ENCODE measurements at regions not wholly inside any gene's neighbourhood (a gene's known extent, or its start where the extent isn't known, plus 50 kb on each side); places are given as distances from the start of the nearest gene placed in this dataset.

DNA sequence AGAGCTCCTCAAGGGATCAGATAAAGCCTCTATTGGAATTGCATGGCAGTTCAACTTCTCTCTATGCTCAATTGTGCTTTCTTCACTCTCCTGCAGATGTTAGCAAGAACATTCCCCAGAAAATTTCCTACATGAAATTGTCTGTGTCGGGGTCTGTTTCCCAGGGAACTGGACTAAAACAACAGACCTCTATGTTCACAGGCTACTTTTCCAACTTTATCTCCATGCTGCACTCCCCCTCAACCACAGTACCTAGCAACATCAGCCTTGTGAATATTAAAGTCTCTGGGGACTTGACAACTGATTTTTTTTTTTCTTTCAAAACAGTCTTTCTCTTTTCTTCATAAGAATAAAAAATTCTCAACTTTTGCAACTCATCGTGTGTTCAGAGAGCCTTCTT, 1470.8 kb upstream of the ADGRL3 start:
- TF ChIP-seq, protein P1, sequence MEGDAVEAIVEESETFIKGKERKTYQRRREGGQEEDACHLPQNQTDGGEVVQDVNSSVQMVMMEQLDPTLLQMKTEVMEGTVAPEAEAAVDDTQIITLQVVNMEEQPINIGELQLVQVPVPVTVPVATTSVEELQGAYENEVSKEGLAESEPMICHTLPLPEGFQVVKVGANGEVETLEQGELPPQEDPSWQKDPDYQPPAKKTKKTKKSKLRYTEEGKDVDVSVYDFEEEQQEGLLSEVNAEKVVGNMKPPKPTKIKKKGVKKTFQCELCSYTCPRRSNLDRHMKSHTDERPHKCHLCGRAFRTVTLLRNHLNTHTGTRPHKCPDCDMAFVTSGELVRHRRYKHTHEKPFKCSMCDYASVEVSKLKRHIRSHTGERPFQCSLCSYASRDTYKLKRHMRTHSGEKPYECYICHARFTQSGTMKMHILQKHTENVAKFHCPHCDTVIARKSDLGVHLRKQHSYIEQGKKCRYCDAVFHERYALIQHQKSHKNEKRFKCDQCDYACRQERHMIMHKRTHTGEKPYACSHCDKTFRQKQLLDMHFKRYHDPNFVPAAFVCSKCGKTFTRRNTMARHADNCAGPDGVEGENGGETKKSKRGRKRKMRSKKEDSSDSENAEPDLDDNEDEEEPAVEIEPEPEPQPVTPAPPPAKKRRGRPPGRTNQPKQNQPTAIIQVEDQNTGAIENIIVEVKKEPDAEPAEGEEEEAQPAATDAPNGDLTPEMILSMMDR (IDR thresholded peaks at IDR 0.05) = no peak
- no peak for TF ChIP-seq POLR2A (IDR thresholded peaks at IDR 0.05)

All from heart left ventricle (tissue), 13 donors.